Ishikawa (cell line): ENCODE measurements at regions not wholly inside any gene's neighbourhood (a gene's known extent, or its start where the extent isn't known, plus 50 kb on each side); places are given as distances from the start of the nearest gene placed in this dataset.

ENCODE experiments used
- CREB1 ChIP-seq: IDR thresholded peaks from 2 replicates; pipeline ENCODE4 v1.6.1; 2012; ENCODE audit warnings: low read depth
- EGR1 ChIP-seq: IDR thresholded peaks from 2 replicates; pipeline ENCODE4 v1.6.1; 2012
- EP300 ChIP-seq: IDR thresholded peaks from 2 replicates; pipeline ENCODE4 v1.6.1; 2012; ENCODE audit warnings: borderline replicate concordance
- TEAD4 ChIP-seq: IDR thresholded peaks from 2 replicates; pipeline ENCODE4 v1.6.1; 2012
- YY1 ChIP-seq: IDR thresholded peaks from 2 replicates; pipeline ENCODE4 v1.6.1; 2012; ENCODE audit warnings: low read depth
- ZBTB7A ChIP-seq: IDR thresholded peaks from 2 replicates; pipeline ENCODE4 v1.6.1; 2012; ENCODE audit warnings: low read depth
- TF ChIP-seq, protein P1 (sequence below): IDR thresholded peaks from 2 replicates; pipeline ENCODE4 v1.6.1; 2012
- TF ChIP-seq, protein P2 (sequence below): IDR thresholded peaks from 2 replicates; pipeline ENCODE4 v1.6.1; 2012; ENCODE audit warnings: low read depth, mild to moderate bottlenecking
- TF ChIP-seq, protein P3 (sequence below): IDR thresholded peaks from 2 replicates; pipeline ENCODE4 v1.6.1; 2012

DNA sequence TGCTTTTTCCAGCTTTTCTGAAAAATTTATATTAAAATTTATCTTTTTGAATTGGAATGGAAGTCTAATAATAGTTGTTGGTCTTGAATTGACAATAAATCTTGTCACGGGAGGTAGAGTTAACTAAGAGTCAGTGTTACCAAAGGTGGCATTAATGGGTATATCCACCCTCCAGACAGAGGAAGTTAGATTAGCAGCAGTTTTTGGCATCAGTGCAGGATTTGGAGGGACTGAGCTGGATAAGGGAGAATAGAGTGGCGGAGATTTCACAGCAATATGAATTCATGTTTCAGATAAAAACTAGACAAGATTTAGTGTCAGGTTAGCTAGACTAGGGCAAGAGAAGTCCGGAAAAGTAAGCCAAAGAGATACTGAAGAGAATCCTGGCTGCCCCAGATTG, 201.3 kb upstream of the ZBTB20 start:
- no peak for TF ChIP-seq TEAD4
- TF ChIP-seq, protein P1, sequence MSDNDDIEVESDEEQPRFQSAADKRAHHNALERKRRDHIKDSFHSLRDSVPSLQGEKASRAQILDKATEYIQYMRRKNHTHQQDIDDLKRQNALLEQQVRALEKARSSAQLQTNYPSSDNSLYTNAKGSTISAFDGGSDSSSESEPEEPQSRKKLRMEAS: no peak
- TF ChIP-seq, protein P2, sequence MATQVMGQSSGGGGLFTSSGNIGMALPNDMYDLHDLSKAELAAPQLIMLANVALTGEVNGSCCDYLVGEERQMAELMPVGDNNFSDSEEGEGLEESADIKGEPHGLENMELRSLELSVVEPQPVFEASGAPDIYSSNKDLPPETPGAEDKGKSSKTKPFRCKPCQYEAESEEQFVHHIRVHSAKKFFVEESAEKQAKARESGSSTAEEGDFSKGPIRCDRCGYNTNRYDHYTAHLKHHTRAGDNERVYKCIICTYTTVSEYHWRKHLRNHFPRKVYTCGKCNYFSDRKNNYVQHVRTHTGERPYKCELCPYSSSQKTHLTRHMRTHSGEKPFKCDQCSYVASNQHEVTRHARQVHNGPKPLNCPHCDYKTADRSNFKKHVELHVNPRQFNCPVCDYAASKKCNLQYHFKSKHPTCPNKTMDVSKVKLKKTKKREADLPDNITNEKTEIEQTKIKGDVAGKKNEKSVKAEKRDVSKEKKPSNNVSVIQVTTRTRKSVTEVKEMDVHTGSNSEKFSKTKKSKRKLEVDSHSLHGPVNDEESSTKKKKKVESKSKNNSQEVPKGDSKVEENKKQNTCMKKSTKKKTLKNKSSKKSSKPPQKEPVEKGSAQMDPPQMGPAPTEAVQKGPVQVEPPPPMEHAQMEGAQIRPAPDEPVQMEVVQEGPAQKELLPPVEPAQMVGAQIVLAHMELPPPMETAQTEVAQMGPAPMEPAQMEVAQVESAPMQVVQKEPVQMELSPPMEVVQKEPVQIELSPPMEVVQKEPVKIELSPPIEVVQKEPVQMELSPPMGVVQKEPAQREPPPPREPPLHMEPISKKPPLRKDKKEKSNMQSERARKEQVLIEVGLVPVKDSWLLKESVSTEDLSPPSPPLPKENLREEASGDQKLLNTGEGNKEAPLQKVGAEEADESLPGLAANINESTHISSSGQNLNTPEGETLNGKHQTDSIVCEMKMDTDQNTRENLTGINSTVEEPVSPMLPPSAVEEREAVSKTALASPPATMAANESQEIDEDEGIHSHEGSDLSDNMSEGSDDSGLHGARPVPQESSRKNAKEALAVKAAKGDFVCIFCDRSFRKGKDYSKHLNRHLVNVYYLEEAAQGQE: no peak
- no peak for TF ChIP-seq YY1
- TF ChIP-seq, protein P3, sequence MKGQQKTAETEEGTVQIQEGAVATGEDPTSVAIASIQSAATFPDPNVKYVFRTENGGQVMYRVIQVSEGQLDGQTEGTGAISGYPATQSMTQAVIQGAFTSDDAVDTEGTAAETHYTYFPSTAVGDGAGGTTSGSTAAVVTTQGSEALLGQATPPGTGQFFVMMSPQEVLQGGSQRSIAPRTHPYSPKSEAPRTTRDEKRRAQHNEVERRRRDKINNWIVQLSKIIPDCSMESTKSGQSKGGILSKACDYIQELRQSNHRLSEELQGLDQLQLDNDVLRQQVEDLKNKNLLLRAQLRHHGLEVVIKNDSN: no peak
- TF ChIP-seq EP300: no peak
- no peak for TF ChIP-seq EGR1
- no peak for TF ChIP-seq CREB1
- no peak for TF ChIP-seq ZBTB7A
